ENCODE measurements at regions not wholly inside any gene's neighbourhood (a gene's known extent, or its start where the extent isn't known, plus 50 kb on each side); places are given as distances from the start of the nearest gene placed in this dataset.

GRCh38 chr7:85415743-85416142, 228.9 kb upstream of the SEMA3D start:
- Histone ChIP-seq H3K27me3 (ENCODE audit: insufficient read depth, poor library complexity, severe bottlenecking) (no peaks in the 10 kb centered on the region), H3K27ac (replicated peaks) (no peak overlapping the region), H3K4me3 (replicated peaks; ENCODE audit: insufficient read depth, low read length) (no peak overlapping the region)
- no peak for TF ChIP-seq CTCF (IDR thresholded peaks at IDR 0.05; ENCODE audit: insufficient read depth, low read length)
- TF ChIP-seq REST (IDR thresholded peaks at IDR 0.05; ENCODE audit: insufficient replicate concordance, low read depth) = no peak
- no peak for TF ChIP-seq GABPA (IDR thresholded peaks at IDR 0.05; ENCODE audit: low read depth)
- TF ChIP-seq SPI1 (IDR thresholded peaks at IDR 0.05; ENCODE audit: borderline replicate concordance, low read depth) = no peak
- TF ChIP-seq POLR2AphosphoS5 (IDR thresholded peaks at IDR 0.05; ENCODE audit: low read depth) = no peak
- no peak for DNase-seq (ENCODE audit: low read depth in 1 of 2, low spot score in 1 of 2)

- Histone ChIP-seq H3K27ac (replicated peaks) (no peak overlapping the region), H3K4me3 (replicated peaks; ENCODE audit: insufficient read depth, low read length) (no peak overlapping the region), H3K27me3 (ENCODE audit: insufficient read depth, poor library complexity, severe bottlenecking) (no peaks in the 10 kb centered on the region)
- DNase-seq (ENCODE audit: low read depth in 1 of 2, low spot score in 1 of 2) = no peak
- TF ChIP-seq REST (IDR thresholded peaks at IDR 0.05; ENCODE audit: insufficient replicate concordance, low read depth) (no peak), SPI1 (IDR thresholded peaks at IDR 0.05; ENCODE audit: borderline replicate concordance, low read depth) (no peak), GABPA (IDR thresholded peaks at IDR 0.05; ENCODE audit: low read depth) (no peak)
Measured at GRCh38 chr7:85413718-85414117, 226.9 kb upstream of the SEMA3D start.

- no peak for TF ChIP-seq REST (IDR thresholded peaks at IDR 0.05; ENCODE audit: insufficient replicate concordance, low read depth)
- H3K27ac ChIP-seq (replicated peaks) = no peak overlapping the region
- no peak overlapping the region for H3K4me3 ChIP-seq (replicated peaks; ENCODE audit: insufficient read depth, low read length)
- no peak for DNase-seq (ENCODE audit: low read depth in 1 of 2, low spot score in 1 of 2)
- H3K27me3 ChIP-seq (ENCODE audit: insufficient read depth, poor library complexity, severe bottlenecking) = no peaks in the 10 kb centered on the region
Measured at GRCh38 chr7:85412912-85413311, 226.1 kb upstream of the SEMA3D start.

GRCh38 chr7:85407391-85407790, 220.5 kb upstream of the SEMA3D start:
- no peaks in the 10 kb centered on the region for H3K27me3 ChIP-seq (ENCODE audit: insufficient read depth, poor library complexity, severe bottlenecking)
- no peak for TF ChIP-seq CTCF (IDR thresholded peaks at IDR 0.05; ENCODE audit: insufficient read depth, low read length)
- no peak for TF ChIP-seq SPI1 (IDR thresholded peaks at IDR 0.05; ENCODE audit: borderline replicate concordance, low read depth)
- no peak for TF ChIP-seq POLR2AphosphoS5 (IDR thresholded peaks at IDR 0.05; ENCODE audit: low read depth)
- no peak for TF ChIP-seq GABPA (IDR thresholded peaks at IDR 0.05; ENCODE audit: low read depth)
- no peak for TF ChIP-seq REST (IDR thresholded peaks at IDR 0.05; ENCODE audit: insufficient replicate concordance, low read depth)
- H3K27ac ChIP-seq (replicated peaks) = no peak overlapping the region
- H3K4me3 ChIP-seq (replicated peaks; ENCODE audit: insufficient read depth, low read length) = no peak overlapping the region
- DNase-seq (ENCODE audit: low read depth in 1 of 2, low spot score in 1 of 2) = no peak

Data from HL-60 (cell line).